Activated naive CD8-positive, alpha-beta T cell treated with anti-CD3 and anti-CD28 coated beads, Interleukin-2, amount 50 U/mL, for 24 hours (primary cell): ENCODE measurements at regions not wholly inside any gene's neighbourhood (a gene's known extent, or its start where the extent isn't known, plus 50 kb on each side); places are given as distances from the start of the nearest gene placed in this dataset.

ENCODE experiments used
- ATAC-seq: fragments of 150-1000 bp; cut with Tn5 transposase; one replicate; pipeline ENCODE4 v1.10.0; 2021
- DNase-seq: peaks from one replicate; pipeline ENCODE4 v3.0.0; 2021
- H3K27ac Mint-ChIP-seq: one replicate; pipeline ENCODE4 v1.8.0; 2021; ENCODE audit warnings: mild to moderate bottlenecking, mixed read lengths
- H3K27me3 Mint-ChIP-seq: one replicate; pipeline ENCODE4 v1.8.0; 2021; ENCODE audit warnings: mixed read lengths
- H3K36me3 Mint-ChIP-seq: one replicate; pipeline ENCODE4 v1.8.0; 2021; ENCODE audit warnings: low read depth, mixed read lengths
- H3K4me1 Mint-ChIP-seq: one replicate; pipeline ENCODE4 v1.8.0; 2021; ENCODE audit warnings: mixed read lengths
- H3K4me3 Mint-ChIP-seq: one replicate; pipeline ENCODE4 v1.8.0; 2021; ENCODE audit warnings: mild to moderate bottlenecking, moderate library complexity, mixed read lengths
- H3K9me3 Mint-ChIP-seq: one replicate; pipeline ENCODE4 v1.8.0; 2021; ENCODE audit warnings: mixed read lengths

DNA sequence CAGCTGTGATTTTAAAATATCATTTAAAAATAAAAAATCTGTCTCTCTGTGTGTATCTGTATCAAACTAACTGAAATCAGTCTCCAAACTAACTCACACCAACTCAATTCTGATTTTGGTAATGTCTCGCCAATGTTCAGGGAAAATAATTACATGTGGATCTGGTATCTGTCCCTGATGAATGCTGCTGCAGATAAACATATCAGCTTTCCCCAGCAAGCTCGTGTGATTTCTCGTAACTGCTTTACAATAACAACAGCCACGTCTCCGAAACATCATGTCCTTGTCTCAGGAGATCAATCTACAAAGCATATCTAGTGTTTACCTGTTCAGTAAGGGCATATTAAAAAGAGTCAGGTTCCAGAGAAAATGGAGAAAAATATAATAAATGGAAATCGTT is 129.0 kb downstream of the IRS2 start:
- H3K4me3 Mint-ChIP-seq = no peak overlapping the region
- H3K27me3 Mint-ChIP-seq = peaks cover 3% of the 10 kb centered on the region
- ATAC-seq (no peak), DNase-seq (no peak)
- peaks cover 2% of the 10 kb centered on the region for H3K4me1 Mint-ChIP-seq
- no peak overlapping the region for H3K27ac Mint-ChIP-seq
- no peaks in the 10 kb centered on the region for H3K9me3 Mint-ChIP-seq
- no peaks in the 10 kb centered on the region for H3K36me3 Mint-ChIP-seq

GRCh38 chr13:109656206-109656605 is 130.2 kb downstream of the IRS2 start:
- no peak overlapping the region for H3K4me3 Mint-ChIP-seq
- DNase-seq = no peak
- H3K27me3 Mint-ChIP-seq = no peaks in the 10 kb centered on the region
- ATAC-seq = no peak
- no peaks in the 10 kb centered on the region for H3K36me3 Mint-ChIP-seq
- peaks cover 2% of the 10 kb centered on the region for H3K4me1 Mint-ChIP-seq
- H3K9me3 Mint-ChIP-seq = no peaks in the 10 kb centered on the region
- H3K27ac Mint-ChIP-seq = no peak overlapping the region

- ATAC-seq = no peak
- Mint-ChIP-seq H3K27ac (no peak overlapping the region), H3K9me3 (no peaks in the 10 kb centered on the region), H3K4me3 (no peak overlapping the region), H3K36me3 (no peaks in the 10 kb centered on the region), H3K27me3 (no peaks in the 10 kb centered on the region), H3K4me1 (peaks cover 2% of the 10 kb centered on the region)
- no peak for DNase-seq
These were observed 130.8 kb downstream of the IRS2 start for GRCh38 chr13:109655611-109656010.

DNA sequence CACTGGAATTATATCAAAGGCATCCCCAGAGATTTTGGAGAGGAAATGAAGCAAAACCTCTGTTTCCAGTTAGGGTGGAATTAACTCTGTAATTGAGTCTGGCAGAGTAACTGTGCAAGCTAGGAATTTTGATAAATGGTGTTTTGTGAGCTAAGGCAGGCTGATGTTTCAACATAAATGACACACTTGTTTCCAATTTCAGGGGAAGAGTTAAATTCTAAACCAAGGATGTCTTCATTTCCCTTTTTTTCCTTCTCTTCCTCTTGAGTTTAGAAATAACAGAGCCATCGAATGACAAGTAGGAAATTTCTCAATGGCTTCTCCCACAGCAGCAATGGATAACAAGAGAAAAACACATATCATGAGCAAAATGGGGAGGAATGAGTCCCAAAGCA is 131.2 kb downstream of the IRS2 start:
- H3K36me3 Mint-ChIP-seq = no peaks in the 10 kb centered on the region
- H3K9me3 Mint-ChIP-seq = no peaks in the 10 kb centered on the region
- H3K4me1 Mint-ChIP-seq = peaks cover 2% of the 10 kb centered on the region
- no peak overlapping the region for H3K27ac Mint-ChIP-seq
- ATAC-seq (no peak), DNase-seq (no peak)
- no peaks in the 10 kb centered on the region for H3K27me3 Mint-ChIP-seq
- H3K4me3 Mint-ChIP-seq = no peak overlapping the region

- no peak overlapping the region for H3K27ac Mint-ChIP-seq
- no peak for DNase-seq
- H3K9me3 Mint-ChIP-seq = no peaks in the 10 kb centered on the region
- peaks cover 2% of the 10 kb centered on the region for H3K4me1 Mint-ChIP-seq
- H3K4me3 Mint-ChIP-seq = no peak overlapping the region
- no peaks in the 10 kb centered on the region for H3K36me3 Mint-ChIP-seq
- no peaks in the 10 kb centered on the region for H3K27me3 Mint-ChIP-seq
- no peak for ATAC-seq
These were observed 131.8 kb downstream of the IRS2 start for GRCh38 chr13:109654341-109655205.

GRCh38 chr13:109652531-109652930 is 133.9 kb downstream of the IRS2 start:
- Mint-ChIP-seq H3K4me3 (no peak overlapping the region), H3K4me1 (peaks cover 2% of the 10 kb centered on the region), H3K36me3 (no peaks in the 10 kb centered on the region), H3K9me3 (no peaks in the 10 kb centered on the region), H3K27ac (no peak overlapping the region), H3K27me3 (no peaks in the 10 kb centered on the region)
- DNase-seq (no peak), ATAC-seq (no peak)

DNA sequence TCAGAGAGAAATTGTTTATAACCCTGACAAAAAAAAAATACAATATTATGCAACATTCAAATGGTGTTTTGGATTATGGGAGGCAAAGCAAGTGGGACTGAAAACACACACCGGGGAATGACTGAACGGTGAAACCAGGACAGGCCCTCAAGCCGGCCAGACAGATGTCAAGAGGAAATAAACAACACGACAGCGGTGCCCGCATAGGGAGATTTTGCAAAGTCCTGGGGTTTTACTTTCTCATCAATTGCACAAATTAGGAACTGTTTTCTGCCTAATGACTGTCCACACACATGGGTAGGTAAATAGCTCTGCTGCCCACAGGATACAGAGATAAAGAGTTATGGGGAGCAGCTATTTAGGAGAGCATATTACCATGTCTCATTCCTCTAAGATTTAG is 134.5 kb downstream of the IRS2 start:
- H3K4me1 Mint-ChIP-seq = peaks cover 2% of the 10 kb centered on the region
- no peak overlapping the region for H3K27ac Mint-ChIP-seq
- no peak for ATAC-seq
- H3K4me3 Mint-ChIP-seq = no peak overlapping the region
- H3K27me3 Mint-ChIP-seq = no peaks in the 10 kb centered on the region
- H3K9me3 Mint-ChIP-seq = no peaks in the 10 kb centered on the region
- no peak for DNase-seq
- no peaks in the 10 kb centered on the region for H3K36me3 Mint-ChIP-seq

DNA sequence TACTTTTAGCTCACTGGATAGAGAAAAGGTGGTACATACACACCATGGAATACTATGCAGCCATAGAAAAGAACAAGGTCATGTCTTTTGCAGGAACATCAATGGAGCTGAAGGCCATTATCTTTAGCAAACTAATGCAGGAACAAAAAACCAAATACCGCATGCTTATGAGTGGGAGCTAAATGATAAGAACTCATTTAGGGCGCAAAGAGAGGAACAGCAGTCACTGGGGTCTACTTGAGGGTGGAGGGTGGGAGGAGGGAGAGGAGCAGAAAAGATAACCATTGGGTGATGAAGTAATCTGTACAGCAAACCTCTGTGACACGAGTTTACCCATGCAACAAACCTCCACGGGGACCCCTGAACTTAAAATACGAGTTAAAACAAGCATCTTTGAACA is 135.1 kb downstream of the IRS2 start:
- H3K9me3 Mint-ChIP-seq = no peaks in the 10 kb centered on the region
- no peak overlapping the region for H3K4me3 Mint-ChIP-seq
- DNase-seq (no peak), ATAC-seq (no peak)
- H3K27me3 Mint-ChIP-seq = no peaks in the 10 kb centered on the region
- no peak overlapping the region for H3K27ac Mint-ChIP-seq
- no peaks in the 10 kb centered on the region for H3K36me3 Mint-ChIP-seq
- peaks cover 2% of the 10 kb centered on the region for H3K4me1 Mint-ChIP-seq

DNA sequence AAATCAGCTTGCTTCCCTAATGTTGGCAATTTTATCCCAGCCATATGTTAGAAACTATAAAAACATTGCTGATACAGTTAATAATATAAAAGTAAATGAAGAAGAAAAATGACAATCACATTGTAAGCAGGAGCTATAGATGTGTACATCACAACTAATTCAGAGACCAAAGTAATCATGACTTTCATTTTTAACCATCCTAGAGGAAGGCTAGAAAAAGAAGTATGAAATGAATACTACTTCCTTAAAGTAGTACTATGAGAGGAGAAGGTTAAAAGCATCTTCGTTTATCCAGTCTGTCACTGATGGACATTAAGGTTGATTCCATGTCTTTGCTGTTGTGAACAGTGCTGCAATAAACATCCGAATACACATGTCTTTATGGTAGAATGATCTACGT is 135.5 kb downstream of the IRS2 start:
- Mint-ChIP-seq H3K27ac (no peak overlapping the region), H3K9me3 (no peaks in the 10 kb centered on the region), H3K36me3 (no peaks in the 10 kb centered on the region), H3K4me3 (no peak overlapping the region), H3K27me3 (no peaks in the 10 kb centered on the region), H3K4me1 (peaks cover 2% of the 10 kb centered on the region)
- ATAC-seq (no peak), DNase-seq (no peak)

- peaks cover 2% of the 10 kb centered on the region for H3K4me1 Mint-ChIP-seq
- H3K9me3 Mint-ChIP-seq = no peaks in the 10 kb centered on the region
- no peaks in the 10 kb centered on the region for H3K27me3 Mint-ChIP-seq
- no peak overlapping the region for H3K4me3 Mint-ChIP-seq
- no peak for ATAC-seq
- no peaks in the 10 kb centered on the region for H3K36me3 Mint-ChIP-seq
- H3K27ac Mint-ChIP-seq = no peak overlapping the region
- no peak for DNase-seq
These were observed 136.7 kb downstream of the IRS2 start for GRCh38 chr13:109649713-109650112.

- no peak overlapping the region for H3K4me3 Mint-ChIP-seq
- H3K9me3 Mint-ChIP-seq = no peaks in the 10 kb centered on the region
- H3K27me3 Mint-ChIP-seq = peaks cover 3% of the 10 kb centered on the region
- H3K36me3 Mint-ChIP-seq = no peaks in the 10 kb centered on the region
- DNase-seq = no peak
- ATAC-seq = no peak
- no peak overlapping the region for H3K27ac Mint-ChIP-seq
- no peaks in the 10 kb centered on the region for H3K4me1 Mint-ChIP-seq
These were observed 138.7 kb downstream of the IRS2 start for GRCh38 chr13:109647699-109648098.

GRCh38 chr13:109647053-109647452 is 139.3 kb downstream of the IRS2 start:
- no peak overlapping the region for H3K4me3 Mint-ChIP-seq
- H3K4me1 Mint-ChIP-seq = no peaks in the 10 kb centered on the region
- ATAC-seq (no peak), DNase-seq (no peak)
- H3K27me3 Mint-ChIP-seq = peaks cover 3% of the 10 kb centered on the region
- no peaks in the 10 kb centered on the region for H3K36me3 Mint-ChIP-seq
- H3K27ac Mint-ChIP-seq = no peak overlapping the region
- H3K9me3 Mint-ChIP-seq = no peaks in the 10 kb centered on the region

GRCh38 chr13:109646423-109646822 is 140.0 kb downstream of the IRS2 start:
- no peaks in the 10 kb centered on the region for H3K36me3 Mint-ChIP-seq
- ATAC-seq (no peak), DNase-seq (no peak)
- H3K4me3 Mint-ChIP-seq = no peak overlapping the region
- H3K4me1 Mint-ChIP-seq = no peaks in the 10 kb centered on the region
- peaks cover 3% of the 10 kb centered on the region for H3K27me3 Mint-ChIP-seq
- peaks cover 4% of the 10 kb centered on the region for H3K9me3 Mint-ChIP-seq
- no peak overlapping the region for H3K27ac Mint-ChIP-seq

GRCh38 chr13:109645831-109646230 is 140.6 kb downstream of the IRS2 start:
- peaks cover 3% of the 10 kb centered on the region for H3K36me3 Mint-ChIP-seq
- H3K27ac Mint-ChIP-seq = no peak overlapping the region
- DNase-seq (no peak), ATAC-seq (no peak)
- H3K4me1 Mint-ChIP-seq = no peaks in the 10 kb centered on the region
- no peak overlapping the region for H3K4me3 Mint-ChIP-seq
- H3K9me3 Mint-ChIP-seq = peaks cover 10% of the 10 kb centered on the region
- peaks cover 3% of the 10 kb centered on the region for H3K27me3 Mint-ChIP-seq

DNA sequence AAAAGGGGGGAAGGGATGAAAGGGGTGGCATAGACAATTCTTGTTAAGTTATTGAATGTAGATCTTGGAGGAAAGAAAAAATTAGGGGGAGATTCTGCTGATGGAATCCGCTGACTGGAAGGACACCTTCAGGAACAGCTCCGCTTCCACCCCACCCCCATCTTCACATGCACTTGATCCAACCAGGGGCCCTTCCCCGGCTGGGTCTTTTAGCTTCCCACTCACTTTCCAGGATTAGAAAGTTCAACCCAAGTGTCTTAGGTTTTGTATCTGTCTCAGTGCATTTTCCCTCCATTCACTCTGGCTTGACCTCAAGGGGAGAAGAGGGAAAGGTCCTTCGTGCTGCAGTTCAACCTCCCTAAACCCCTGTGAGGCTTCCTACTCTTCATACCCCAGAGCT is 141.4 kb downstream of the IRS2 start:
- Mint-ChIP-seq H3K27ac (no peak overlapping the region), H3K27me3 (peaks cover 3% of the 10 kb centered on the region)

More for the DNA sequence above, 141.4 kb downstream of the IRS2 start:
- Mint-ChIP-seq H3K36me3 (peaks cover 4% of the 10 kb centered on the region), H3K9me3 (peaks cover 18% of the 10 kb centered on the region), H3K4me3 (no peak overlapping the region), H3K4me1 (no peaks in the 10 kb centered on the region)
- ATAC-seq (no peak), DNase-seq (no peak)
